ENCODE measurements at regions not wholly inside any gene's neighbourhood (a gene's known extent, or its start where the extent isn't known, plus 50 kb on each side); places are given as distances from the start of the nearest gene placed in this dataset.

- H3K23ac ChIP-seq (ENCODE audit: insufficient read length): no peak overlapping the region
- H3K56ac ChIP-seq (replicated peaks; ENCODE audit: insufficient read length, low read depth, low read length): no peak overlapping the region
- H4K20me1 ChIP-seq (replicated peaks in 1 of 2; ENCODE audit: control insufficient read depth in 1 of 2, insufficient read depth in 2 of 2, low read length in 2 of 2): no peaks in the 10 kb centered on the region
- H3K4ac ChIP-seq (replicated peaks; ENCODE audit: insufficient read length, low read depth, low read length): no peak overlapping the region
- ChIA-PET POLR2A (ENCODE audit: partially characterized antibody) (no interaction called here), CTCF (ENCODE audit: partially characterized antibody) (interaction anchor here (0.5 kb wide), 1 partner anchor 13 kb away, joined by 3 read pairs; no protein-coding TSS in a partner anchor)
- no peak overlapping the region for H2AK5ac ChIP-seq (ENCODE audit: low read depth, low read length)
- no peak overlapping the region for H2AFZ ChIP-seq (ENCODE audit: low read length)
- H3K36me3 ChIP-seq (ENCODE audit: control insufficient read depth in 2 of 4, insufficient read depth in 4 of 4, low read length in 3 of 4): no peaks in the 10 kb centered on the region
- H3K9ac ChIP-seq (replicated peaks in 1 of 4; ENCODE audit: extremely low read depth in 1 of 4, low read depth in 3 of 4, low read length in 3 of 4): no peak overlapping the region
- H3K79me1 ChIP-seq (ENCODE audit: low read depth, low read length): no peaks in the 10 kb centered on the region
- H2BK120ac ChIP-seq (replicated peaks; ENCODE audit: low read depth, low read length): no peak overlapping the region
- DNase-seq (ENCODE audit: low read depth in 1 of 2, low spot score in 2 of 2): no peak
- H3K18ac ChIP-seq (ENCODE audit: extremely low read depth, low read length): no peak overlapping the region
- no peaks in the 10 kb centered on the region for H3K23me2 ChIP-seq (ENCODE audit: low read depth, low read length)
- H2BK5ac ChIP-seq (ENCODE audit: low read depth, low read length): no peak overlapping the region
- no peak overlapping the region for H4K91ac ChIP-seq (replicated peaks; ENCODE audit: insufficient read length, low read length)
- WGBS, 2 experiments (ENCODE audit: extremely low coverage in 1 of 2, insufficient coverage in 1 of 2, insufficient read length in 1 of 2, insufficient replicate concordance in 2 of 2, low coverage in 1 of 2, low lambda C conversion rate in 2 of 2, missing lambda C conversion rate in 1 of 2): 95% methylated on average over 5 of the region's 5 CpGs; no CpG with 5 or more reads in 1 of the 2 experiments
- H3K27ac ChIP-seq (ENCODE audit: low read depth, low read length): no peak overlapping the region
- H2BK15ac ChIP-seq (ENCODE audit: low read length): no peak overlapping the region
- H3K14ac ChIP-seq (ENCODE audit: insufficient read length): no peak overlapping the region
- H3K4me3 ChIP-seq (ENCODE audit: extremely low read depth in 1 of 4, insufficient read depth in 2 of 4, low read depth in 3 of 4, low read length in 4 of 4): no peak overlapping the region
- H2BK12ac ChIP-seq (ENCODE audit: low read depth, low read length): no peak overlapping the region
- H4K5ac ChIP-seq (ENCODE audit: insufficient read length, low read depth, low read length): no peak overlapping the region
- no peak overlapping the region for H2BK20ac ChIP-seq (ENCODE audit: low read length)
- H3K4me2 ChIP-seq (ENCODE audit: insufficient read depth in 1 of 2, low read depth in 2 of 2, low read length in 2 of 2): no peak overlapping the region
- H3K79me2 ChIP-seq (ENCODE audit: control insufficient read depth in 1 of 2, insufficient read depth in 2 of 2, low read length in 2 of 2): no peaks in the 10 kb centered on the region
- no peak for FAIRE-seq
- H4K8ac ChIP-seq (ENCODE audit: extremely low read depth, insufficient read depth, low read length): no peak overlapping the region
- no peaks in the 10 kb centered on the region for H3K4me1 ChIP-seq (replicated peaks in 1 of 4; ENCODE audit: control insufficient read depth in 3 of 4, insufficient read depth in 4 of 4, low read length in 3 of 4)
- peaks cover 5 to 8% of the 10 kb centered on the region in 2 experiments; a peak in 2 of 4 replicates for H3K9me3 ChIP-seq (ENCODE audit: insufficient read depth in 2 of 2, low read depth in 1 of 2, low read length in 1 of 2)
- H3K27me3 ChIP-seq (replicated peaks in 1 of 4; ENCODE audit: control insufficient read depth in 3 of 4, extremely low read depth in 1 of 4, insufficient read depth in 3 of 4, low read length in 3 of 4): no peaks in the 10 kb centered on the region
- TF ChIP-seq JUND (IDR thresholded peaks at IDR 0.05; ENCODE audit: low read length): no peak
- no peak for TF ChIP-seq HDAC2 (IDR thresholded peaks at IDR 0.05; ENCODE audit: borderline replicate concordance in 1 of 2, low read depth in 2 of 2, low read length in 2 of 2)
- TF ChIP-seq BRCA1 (IDR thresholded peaks at IDR 0.05; ENCODE audit: low read depth, low read length): no peak
These were observed 133.4 kb upstream of the LYPLAL1 start for GRCh38 chr1:219040291-219040690.
